ENCODE measurements at regions not wholly inside any gene's neighbourhood (a gene's known extent, or its start where the extent isn't known, plus 50 kb on each side); places are given as distances from the start of the nearest gene placed in this dataset.

- in situ Hi-C loops (cut with HindIII; ENCODE audit: low pct_ligation_motif_present, low pct_unique_long_range_greater_than_20kb, low sequenced_read_pairs), result no loop called here
- DNase-seq, result no peak
Observed at GRCh38 chr6:115411756-115412155, 648.9 kb downstream of the FRK start.

GRCh38 chr6:115404446-115404845 lies 656.2 kb downstream of the FRK start:
- no peak for DNase-seq
- in situ Hi-C loops (cut with HindIII; ENCODE audit: low pct_ligation_motif_present, low pct_unique_long_range_greater_than_20kb, low sequenced_read_pairs), result no loop called here

- in situ Hi-C loops (cut with HindIII; ENCODE audit: low pct_ligation_motif_present, low pct_unique_long_range_greater_than_20kb, low sequenced_read_pairs), result no loop called here
- no peak for DNase-seq
Observed at GRCh38 chr6:115398607-115399006, 662.1 kb downstream of the FRK start.

- no peak for DNase-seq
- in situ Hi-C loops (cut with HindIII; ENCODE audit: low pct_ligation_motif_present, low pct_unique_long_range_greater_than_20kb, low sequenced_read_pairs), result no loop called here
Observed at GRCh38 chr6:115396112-115396906, 664.4 kb downstream of the FRK start.

- in situ Hi-C loops (cut with HindIII; ENCODE audit: low pct_ligation_motif_present, low pct_unique_long_range_greater_than_20kb, low sequenced_read_pairs), result no loop called here
- no peak for DNase-seq
Observed at GRCh38 chr6:115393821-115394220, 666.9 kb downstream of the FRK start.

GRCh38 chr6:115370202-115370601 lies 690.5 kb downstream of the FRK start:
- in situ Hi-C loops (cut with HindIII; ENCODE audit: low pct_ligation_motif_present, low pct_unique_long_range_greater_than_20kb, low sequenced_read_pairs), result no loop called here
- DNase-seq, result no peak

GRCh38 chr6:115365783-115366182 lies 694.9 kb downstream of the FRK start:
- DNase-seq, result no peak
- in situ Hi-C loops (cut with HindIII; ENCODE audit: low pct_ligation_motif_present, low pct_unique_long_range_greater_than_20kb, low sequenced_read_pairs), result no loop called here

GRCh38 chr6:115363379-115363778 lies 697.3 kb downstream of the FRK start:
- DNase-seq, result no peak
- in situ Hi-C loops (cut with HindIII; ENCODE audit: low pct_ligation_motif_present, low pct_unique_long_range_greater_than_20kb, low sequenced_read_pairs), result no loop called here

- no peak for DNase-seq
- in situ Hi-C loops (cut with HindIII; ENCODE audit: low pct_ligation_motif_present, low pct_unique_long_range_greater_than_20kb, low sequenced_read_pairs), result no loop called here
Observed at GRCh38 chr6:115362234-115362633, 698.5 kb downstream of the FRK start.

- in situ Hi-C loops (cut with HindIII; ENCODE audit: low pct_ligation_motif_present, low pct_unique_long_range_greater_than_20kb, low sequenced_read_pairs), result no loop called here
- DNase-seq, result no peak
Observed at GRCh38 chr6:115360602-115361325, 699.9 kb downstream of the FRK start.

GRCh38 chr6:115358616-115359015 lies 702.1 kb downstream of the FRK start:
- DNase-seq, result no peak
- in situ Hi-C loops (cut with HindIII; ENCODE audit: low pct_ligation_motif_present, low pct_unique_long_range_greater_than_20kb, low sequenced_read_pairs), result no loop called here

GRCh38 chr6:115356371-115356770 lies 704.3 kb downstream of the FRK start:
- in situ Hi-C loops (cut with HindIII; ENCODE audit: low pct_ligation_motif_present, low pct_unique_long_range_greater_than_20kb, low sequenced_read_pairs), result no loop called here
- no peak for DNase-seq

- in situ Hi-C loops (cut with HindIII; ENCODE audit: low pct_ligation_motif_present, low pct_unique_long_range_greater_than_20kb, low sequenced_read_pairs), result no loop called here
- DNase-seq, result no peak
Observed at GRCh38 chr6:115323001-115323400, 737.7 kb downstream of the FRK start.

GRCh38 chr6:115319823-115320222 lies 740.9 kb downstream of the FRK start:
- in situ Hi-C loops (cut with HindIII; ENCODE audit: low pct_ligation_motif_present, low pct_unique_long_range_greater_than_20kb, low sequenced_read_pairs), result no loop called here
- DNase-seq, result no peak

GRCh38 chr6:115310156-115310555 lies 750.5 kb downstream of the FRK start:
- in situ Hi-C loops (cut with HindIII; ENCODE audit: low pct_ligation_motif_present, low pct_unique_long_range_greater_than_20kb, low sequenced_read_pairs), result no loop called here
- no peak for DNase-seq

- no peak for DNase-seq
- in situ Hi-C loops (cut with HindIII; ENCODE audit: low pct_ligation_motif_present, low pct_unique_long_range_greater_than_20kb, low sequenced_read_pairs), result no loop called here
Observed at GRCh38 chr6:115302731-115303130, 758.0 kb downstream of the FRK start.

- DNase-seq, result no peak
- in situ Hi-C loops (cut with HindIII; ENCODE audit: low pct_ligation_motif_present, low pct_unique_long_range_greater_than_20kb, low sequenced_read_pairs), result no loop called here
Observed at GRCh38 chr6:115287467-115287866, 773.2 kb downstream of the FRK start.

- no peak for DNase-seq
- in situ Hi-C loops (cut with HindIII; ENCODE audit: low pct_ligation_motif_present, low pct_unique_long_range_greater_than_20kb, low sequenced_read_pairs), result no loop called here
Observed at GRCh38 chr6:115276881-115277565, 783.7 kb downstream of the FRK start.

- in situ Hi-C loops (cut with HindIII; ENCODE audit: low pct_ligation_motif_present, low pct_unique_long_range_greater_than_20kb, low sequenced_read_pairs), result no loop called here
- no peak for DNase-seq
Observed at GRCh38 chr6:115272311-115272710, 788.4 kb downstream of the FRK start.
